ENCODE measurements at regions not wholly inside any gene's neighbourhood (a gene's known extent, or its start where the extent isn't known, plus 50 kb on each side); places are given as distances from the start of the nearest gene placed in this dataset.

GRCh38 chr6:104068281-104068680 lies 791.4 kb downstream of the HACE1 start:
- ATAC-seq (no peak), DNase-seq (ENCODE audit: missing footprints) (no peak)
- intact Hi-C loops (cut with DNase I): no loop called here

GRCh38 chr6:104064876-104065275 lies 794.8 kb downstream of the HACE1 start:
- DNase-seq (ENCODE audit: missing footprints): no peak
- ATAC-seq: no peak
- intact Hi-C loops (cut with DNase I): no loop called here

GRCh38 chr6:104050455-104050854 lies 809.3 kb downstream of the HACE1 start:
- intact Hi-C loops (cut with DNase I): no loop called here
- ATAC-seq (no peak), DNase-seq (ENCODE audit: missing footprints) (no peak)

GRCh38 chr6:104046426-104046825 lies 813.3 kb downstream of the HACE1 start:
- intact Hi-C loops (cut with DNase I): no loop called here
- ATAC-seq: no peak

GRCh38 chr6:104031346-104031745 lies 828.4 kb downstream of the HACE1 start:
- ATAC-seq (no peak), DNase-seq (ENCODE audit: missing footprints) (no peak)
- intact Hi-C loops (cut with DNase I): no loop called here

More at GRCh38 chr6:104046426-104046825, 813.3 kb downstream of the HACE1 start:
- no peak for DNase-seq (ENCODE audit: missing footprints)

- intact Hi-C loops (cut with DNase I): no loop called here
- no peak for ATAC-seq
- DNase-seq (ENCODE audit: missing footprints): no peak
These were observed 837.6 kb downstream of the HACE1 start for GRCh38 chr6:104022126-104022525.

- no peak for DNase-seq (ENCODE audit: missing footprints)
- intact Hi-C loops (cut with DNase I): no loop called here
- ATAC-seq: no peak
These were observed 840.5 kb downstream of the HACE1 start for GRCh38 chr6:104019075-104019753.

- DNase-seq (ENCODE audit: missing footprints): no peak
- ATAC-seq: no peak
- intact Hi-C loops (cut with DNase I): no loop called here
These were observed 842.0 kb downstream of the HACE1 start for GRCh38 chr6:104017410-104018381.

GRCh38 chr6:104014163-104014959 lies 845.4 kb downstream of the HACE1 start:
- ATAC-seq (no peak), DNase-seq (ENCODE audit: missing footprints) (no peak)
- intact Hi-C loops (cut with DNase I): no loop called here

- no peak for DNase-seq (ENCODE audit: missing footprints)
- intact Hi-C loops (cut with DNase I): no loop called here
- no peak for ATAC-seq
These were observed 846.3 kb downstream of the HACE1 start for GRCh38 chr6:104013312-104013971.

- ATAC-seq (no peak), DNase-seq (ENCODE audit: missing footprints) (no peak)
- intact Hi-C loops (cut with DNase I): no loop called here
These were observed 848.8 kb downstream of the HACE1 start for GRCh38 chr6:104010897-104011296.

GRCh38 chr6:104003803-104004516 lies 855.8 kb downstream of the HACE1 start:
- no peak for DNase-seq (ENCODE audit: missing footprints)
- no peak for ATAC-seq
- intact Hi-C loops (cut with DNase I): no loop called here

GRCh38 chr6:103995571-103995970 lies 864.1 kb downstream of the HACE1 start:
- intact Hi-C loops (cut with DNase I): no loop called here
- no peak for ATAC-seq
- DNase-seq (ENCODE audit: missing footprints): no peak

GRCh38 chr6:103983860-103984259 lies 875.9 kb downstream of the HACE1 start:
- intact Hi-C loops (cut with DNase I): no loop called here
- DNase-seq (ENCODE audit: missing footprints): no peak
- no peak for ATAC-seq

- no peak for ATAC-seq
These were observed 876.7 kb downstream of the HACE1 start for GRCh38 chr6:103983011-103983410.

GRCh38 chr6:103982574-103982973 lies 877.1 kb downstream of the HACE1 start:
- DNase-seq (ENCODE audit: missing footprints) (no peak), ATAC-seq (no peak)
- intact Hi-C loops (cut with DNase I): no loop called here

More at GRCh38 chr6:103983011-103983410, 876.7 kb downstream of the HACE1 start:
- no peak for DNase-seq (ENCODE audit: missing footprints)
- intact Hi-C loops (cut with DNase I): no loop called here

GRCh38 chr6:103979308-103979707 lies 880.4 kb downstream of the HACE1 start:
- DNase-seq (ENCODE audit: missing footprints) (no peak), ATAC-seq (no peak)
- intact Hi-C loops (cut with DNase I): no loop called here

- intact Hi-C loops (cut with DNase I): no loop called here
- ATAC-seq (no peak), DNase-seq (ENCODE audit: missing footprints) (no peak)
These were observed 922.3 kb downstream of the HACE1 start for GRCh38 chr6:103937389-103937788.

All from Right ventricle myocardium inferior (tissue), 1 donor.